ENCODE measurements at regions not wholly inside any gene's neighbourhood (a gene's known extent, or its start where the extent isn't known, plus 50 kb on each side); places are given as distances from the start of the nearest gene placed in this dataset.
A peak's percentile ranks its signal among the peaks of the same experiment; 100 is the strongest.

DNA sequence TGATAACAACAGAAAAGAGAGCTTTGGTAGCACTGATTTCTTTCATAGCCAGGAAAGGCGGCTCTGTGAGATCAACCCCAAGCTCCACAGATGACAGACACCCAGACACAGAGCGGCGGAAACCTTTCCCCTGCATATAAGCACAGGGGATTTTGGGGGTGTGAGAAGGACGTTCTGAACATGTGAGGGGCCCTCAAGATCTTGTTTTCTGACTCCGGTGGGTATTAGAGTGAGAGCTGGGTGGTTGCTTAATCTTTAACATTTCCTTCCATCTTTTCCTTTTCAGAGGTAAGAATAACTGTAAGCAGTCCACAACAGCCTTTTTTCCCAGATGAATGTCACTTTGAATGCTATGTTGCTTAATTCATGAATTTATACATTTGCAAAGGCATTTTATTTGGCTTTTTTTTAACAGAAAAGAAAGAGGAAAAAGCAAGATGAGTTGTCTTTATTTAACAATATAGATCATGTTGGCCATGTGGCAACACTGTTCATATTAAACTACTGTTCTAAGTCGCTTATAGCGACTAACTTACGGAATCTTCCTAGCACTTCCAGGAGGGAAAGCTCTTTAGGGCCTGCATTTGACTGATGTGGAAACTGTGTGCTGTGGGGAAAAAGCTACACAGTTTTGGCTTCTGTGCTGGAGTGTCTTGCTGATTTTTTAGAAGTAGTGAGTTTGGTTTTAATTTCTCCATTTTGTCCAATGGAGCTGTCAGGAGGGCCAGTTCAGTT lies 80.5 kb upstream of the NAA20 start:
- no peak overlapping the region for H3K4me3 ChIP-seq (replicated peaks in 1 of 3; ENCODE audit: insufficient read depth in 1 of 3, low read depth in 2 of 3, low read length in 3 of 3)
- no peaks in the 10 kb centered on the region for H3K27me3 ChIP-seq (ENCODE audit: control insufficient read depth in 1 of 2, insufficient read depth in 2 of 2, low read length in 2 of 2)
- TF ChIP-seq GFI1 (CRISPR knock-in tag; IDR thresholded peaks at IDR 0.05; ENCODE audit: borderline replicate concordance) = no peak
- ChIA-PET POLR2A (interaction anchor here (1.1 kb wide), 1 partner anchor 28 kb away, joined by 3 read pairs; no protein-coding TSS in a partner anchor), CTCF (ENCODE audit: low intra/inter-chr PET ratio, low total read pairs) (no interaction called here)
- no peak overlapping the region for H3K27ac ChIP-seq (ENCODE audit: extremely low read length, insufficient read depth, low read length)
- ATAC-seq (no peak), DNase-seq (ENCODE audit: low spot score) (no peak), FAIRE-seq (no peak)
- 86% methylated on average over 8 of the region's 8 CpGs for WGBS (ENCODE audit: low lambda C conversion rate)
- no TSS peak for BruUV-seq (replicated peaks)
- H3K4me2 ChIP-seq (ENCODE audit: low read depth, low read length) = no peak overlapping the region
- H3K9ac ChIP-seq (ENCODE audit: insufficient read depth, low read depth, low read length) = no peak overlapping the region
- no peaks in the 10 kb centered on the region for H3K36me3 ChIP-seq (replicated peaks in 1 of 2; ENCODE audit: control insufficient read depth in 1 of 2, insufficient read depth in 2 of 2, low read length in 2 of 2)
- no peaks in the 10 kb centered on the region for H4K20me1 ChIP-seq (ENCODE audit: insufficient read depth, low read length)
- no peaks in the 10 kb centered on the region for H3K79me2 ChIP-seq (ENCODE audit: insufficient read depth, low read length)
- in situ Hi-C loops (cut with HindIII; ENCODE audit: extremely low pct_ligation_motif_present, low pct_unique_long_range_greater_than_20kb) (no loop called here), intact Hi-C loops (cut with micrococcal nuclease; ENCODE audit: unreplicated experiment) (no loop called here)
- no peaks in the 10 kb centered on the region for H3K9me3 ChIP-seq (ENCODE audit: low read length)
- H3K4me1 ChIP-seq (ENCODE audit: insufficient read depth, low read length) = peaks cover 37% of the 10 kb centered on the region
- H2AFZ ChIP-seq (ENCODE audit: low read length) = no peak overlapping the region

DNA sequence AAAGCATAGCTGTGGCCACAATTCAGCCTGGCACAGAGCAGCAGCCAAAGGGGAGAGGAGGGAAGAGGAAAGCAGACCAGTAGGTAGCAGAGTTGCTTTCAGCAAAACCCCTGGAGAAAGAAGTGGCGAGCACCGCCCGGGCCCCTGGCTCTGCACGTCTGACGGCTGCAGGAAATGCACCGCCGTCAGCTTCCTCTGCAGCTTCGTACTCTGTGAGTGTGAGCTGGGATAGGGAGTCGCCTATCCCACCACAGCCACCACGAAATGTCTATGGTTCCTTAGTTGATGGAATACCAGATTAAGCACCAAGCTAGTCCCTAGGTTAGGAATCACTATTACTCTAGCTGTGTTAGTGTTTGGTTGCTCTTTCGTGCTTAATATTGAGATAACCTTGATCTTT lies 79.9 kb upstream of the NAA20 start:
- no peak overlapping the region for H3K27ac ChIP-seq (ENCODE audit: extremely low read length, insufficient read depth, low read length)

More for the DNA sequence above, 79.9 kb upstream of the NAA20 start:
- FAIRE-seq = no peak
- in situ Hi-C loops (cut with HindIII; ENCODE audit: extremely low pct_ligation_motif_present, low pct_unique_long_range_greater_than_20kb) = no loop called here
- CTCF ChIA-PET (ENCODE audit: low intra/inter-chr PET ratio, low total read pairs) = no interaction called here
- Histone ChIP-seq H3K4me1 (ENCODE audit: insufficient read depth, low read length) (peaks cover 37% of the 10 kb centered on the region), H3K27me3 (ENCODE audit: control insufficient read depth in 1 of 2, insufficient read depth in 2 of 2, low read length in 2 of 2) (no peaks in the 10 kb centered on the region), H3K9me3 (ENCODE audit: low read length) (no peaks in the 10 kb centered on the region), H3K4me2 (ENCODE audit: low read depth, low read length) (no peak overlapping the region), H3K9ac (ENCODE audit: insufficient read depth, low read depth, low read length) (no peak overlapping the region), H3K4me3 (replicated peaks in 1 of 3; ENCODE audit: insufficient read depth in 1 of 3, low read depth in 2 of 3, low read length in 3 of 3) (no peak overlapping the region), H3K79me2 (ENCODE audit: insufficient read depth, low read length) (no peaks in the 10 kb centered on the region), H2AFZ (ENCODE audit: low read length) (no peak overlapping the region), H3K36me3 (replicated peaks in 1 of 2; ENCODE audit: control insufficient read depth in 1 of 2, insufficient read depth in 2 of 2, low read length in 2 of 2) (no peaks in the 10 kb centered on the region), H4K20me1 (ENCODE audit: insufficient read depth, low read length) (no peaks in the 10 kb centered on the region)
- intact Hi-C loops (cut with micrococcal nuclease; ENCODE audit: unreplicated experiment) = no loop called here
- peak; percentile 14 for ATAC-seq
- WGBS (ENCODE audit: low lambda C conversion rate) = 79% methylated on average over 11 of the region's 11 CpGs
- DNase-seq (ENCODE audit: low spot score) = no peak
- POLR2A ChIA-PET = interaction anchor here (1.1 kb wide), 1 partner anchor 27 kb away, joined by 3 read pairs; no protein-coding TSS in a partner anchor
- TF ChIP-seq ZNF766 (CRISPR knock-in tag; IDR thresholded peaks at IDR 0.05; ENCODE audit: borderline replicate concordance) (no peak), ZNF124 (CRISPR knock-in tag; IDR thresholded peaks at IDR 0.05) (no peak), SRSF9 (IDR thresholded peaks at IDR 0.05; ENCODE audit: borderline replicate concordance, insufficient read depth, low read depth, low read length, poor library complexity, severe bottlenecking) (no peak)
- no TSS peak for BruUV-seq (replicated peaks)

Measured in HepG2 (cell line).